SU-DHL-6 (cell line): ENCODE measurements at regions not wholly inside any gene's neighbourhood (a gene's known extent, or its start where the extent isn't known, plus 50 kb on each side); places are given as distances from the start of the nearest gene placed in this dataset.

ENCODE experiments used
- H2AFZ ChIP-seq: fragments of 200-600 bp; sonication (generic); 2 replicates; pipeline ENCODE4 v1.6.1; 2014; ENCODE audit warnings: low read depth, mild to moderate bottlenecking, moderate library complexity, mixed read lengths, antibody characterized with exemption, low read length; ENCODE audit not compliant: severe bottlenecking
- H3F3A ChIP-seq: fragments of 200-600 bp; shearing (Covaris generic); 2 replicates; pipeline ENCODE4 v1.6.0; 2016; ENCODE audit warnings: antibody characterized with exemption, mild to moderate bottlenecking; ENCODE audit not compliant: insufficient read depth
- H3K27ac ChIP-seq: fragments of 200-600 bp; sonication (generic); 2 replicates; pipeline ENCODE4 v1.5.1; 2016; ENCODE audit warnings: low read depth, mild to moderate bottlenecking, low read length, moderate library complexity, mixed read lengths
- H3K27me3 ChIP-seq: fragments of 200-600 bp; sonication (generic), shearing (Covaris generic); 2 replicates; pipeline ENCODE4 v1.6.0; 2014; ENCODE audit warnings: mild to moderate bottlenecking, low read length
- H3K36me3 ChIP-seq: fragments of 200-600 bp; sonication (generic); 2 replicates; pipeline ENCODE4 v1.6.1; 2014; ENCODE audit warnings: mild to moderate bottlenecking, low read length, mixed read lengths
- H3K4me2 ChIP-seq: fragments of 300-600, 200-600 bp; shearing (Covaris generic), sonication (generic); 2 replicates; pipeline ENCODE4 v1.6.0; 2014; ENCODE audit warnings: low read length, low read depth, mild to moderate bottlenecking; ENCODE audit not compliant: poor library complexity, severe bottlenecking
- H3K4me3 ChIP-seq: fragments of 200-600 bp; sonication (generic); 2 replicates; pipeline ENCODE4 v1.5.1; 2014; ENCODE audit warnings: antibody characterized with exemption, low read length, mild to moderate bottlenecking, mixed read lengths; ENCODE audit not compliant: insufficient read depth, poor library complexity, severe bottlenecking
- H3K79me2 ChIP-seq: fragments of 200-600 bp; sonication (generic); 2 replicates; pipeline ENCODE4 v1.6.1; 2014; ENCODE audit warnings: mild to moderate bottlenecking, low read length, moderate library complexity; ENCODE audit not compliant: insufficient read depth
- H3K9ac ChIP-seq: fragments of 200-600 bp; sonication (generic); 2 replicates; pipeline ENCODE4 v1.7.0; 2014; ENCODE audit warnings: mild to moderate bottlenecking, low read length
- H3K9me2 ChIP-seq: fragments of 200-600 bp; sonication (generic); replicated peaks from 2 replicates; pipeline ENCODE4 v1.6.1; 2014; ENCODE audit warnings: low read length; ENCODE audit not compliant: insufficient read depth
- H3K9me3 ChIP-seq: fragments of 200-600 bp; sonication (generic); 2 replicates; pipeline ENCODE4 v1.6.1; 2014; ENCODE audit warnings: low read length, mixed read lengths; ENCODE audit not compliant: insufficient read depth
- H4K20me1 ChIP-seq: fragments of 200-600 bp; sonication (generic); 2 replicates; pipeline ENCODE4 v1.6.1; 2014; ENCODE audit warnings: low read depth, mild to moderate bottlenecking, antibody characterized with exemption, low read length, moderate library complexity, mixed read lengths
- CTCF ChIP-seq: fragments of 200-600 bp; sonication (generic); IDR thresholded peaks from one replicate; pipeline ENCODE4 v1.5.1; 2017; ENCODE audit warnings: antibody characterized with exemption, mild to moderate bottlenecking, low read length, moderate library complexity; ENCODE audit not compliant: insufficient read depth, poor library complexity, severe bottlenecking
- EZH2phosphoT487 ChIP-seq: fragments of 200-600 bp; sonication (generic), shearing (Covaris generic); conservative IDR thresholded peaks from 2 replicates; pipeline ENCODE4 v1.6.1; 2018; ENCODE audit warnings: mild to moderate bottlenecking, antibody characterized with exemption, low read length, moderate library complexity, mixed read lengths

- H4K20me1 ChIP-seq: no peaks in the 10 kb centered on the region
- H3K79me2 ChIP-seq: no peaks in the 10 kb centered on the region
- no peak overlapping the region for H3K9ac ChIP-seq
- H3K9me3 ChIP-seq: no peaks in the 10 kb centered on the region
- no peaks in the 10 kb centered on the region for H3F3A ChIP-seq
- H3K27ac ChIP-seq: no peak overlapping the region
- TF ChIP-seq CTCF (no peak), EZH2phosphoT487 (no peak)
- H3K36me3 ChIP-seq: no peaks in the 10 kb centered on the region
- H2AFZ ChIP-seq: no peak overlapping the region
- H3K4me3 ChIP-seq: no peak overlapping the region
- no peaks in the 10 kb centered on the region for H3K27me3 ChIP-seq
- H3K9me2 ChIP-seq: no peaks in the 10 kb centered on the region
- no peak overlapping the region for H3K4me2 ChIP-seq
Observed at GRCh38 chr6:132016396-132016795, 65.2 kb upstream of the CCN2 start.

GRCh38 chr6:132011582-132011981, 60.4 kb upstream of the CCN2 start:
- TF ChIP-seq EZH2phosphoT487: no peak
- no peak for TF ChIP-seq CTCF
- Histone ChIP-seq H3K9ac (no peak overlapping the region), H3K79me2 (no peaks in the 10 kb centered on the region), H3K27me3 (no peaks in the 10 kb centered on the region), H3K9me3 (no peaks in the 10 kb centered on the region), H4K20me1 (no peaks in the 10 kb centered on the region), H3K4me3 (no peak overlapping the region), H3K27ac (no peak overlapping the region), H3F3A (no peaks in the 10 kb centered on the region), H3K9me2 (no peaks in the 10 kb centered on the region), H3K36me3 (no peaks in the 10 kb centered on the region), H2AFZ (no peak overlapping the region), H3K4me2 (no peak overlapping the region)

- Histone ChIP-seq H3K9me2 (no peaks in the 10 kb centered on the region), H3K4me3 (no peak overlapping the region), H3K27ac (no peak overlapping the region), H2AFZ (no peak overlapping the region), H4K20me1 (no peaks in the 10 kb centered on the region), H3K36me3 (no peaks in the 10 kb centered on the region), H3K9ac (no peak overlapping the region), H3K4me2 (no peak overlapping the region), H3F3A (no peaks in the 10 kb centered on the region), H3K27me3 (no peaks in the 10 kb centered on the region), H3K79me2 (no peaks in the 10 kb centered on the region), H3K9me3 (no peaks in the 10 kb centered on the region)
- TF ChIP-seq CTCF: no peak
- no peak for TF ChIP-seq EZH2phosphoT487
Observed at GRCh38 chr6:132009175-132009574, 58.0 kb upstream of the CCN2 start.
